ENCODE measurements at regions not wholly inside any gene's neighbourhood (a gene's known extent, or its start where the extent isn't known, plus 50 kb on each side); places are given as distances from the start of the nearest gene placed in this dataset.

GRCh38 chr21:41075656-41076055 lies 92.3 kb upstream of the BACE2 start:
- no peak for DNase-seq (ENCODE audit: low read depth in 2 of 2)

- no peak for DNase-seq (ENCODE audit: low read depth in 2 of 2)
Observed at GRCh38 chr21:41076064-41076463, 91.9 kb upstream of the BACE2 start.

- DNase-seq (ENCODE audit: low read depth in 2 of 2), result no peak
Observed at GRCh38 chr21:41079159-41079558, 88.8 kb upstream of the BACE2 start.

- DNase-seq (ENCODE audit: low read depth in 2 of 2), result no peak
Observed at GRCh38 chr21:41080485-41081121, 87.4 kb upstream of the BACE2 start.

GRCh38 chr21:41086569-41086968 lies 81.4 kb upstream of the BACE2 start:
- DNase-seq (ENCODE audit: low read depth in 2 of 2), result no peak

GRCh38 chr21:41090981-41091380 lies 77.0 kb upstream of the BACE2 start:
- DNase-seq (ENCODE audit: low read depth in 2 of 2), result no peak

GRCh38 chr21:41091616-41092015 lies 76.3 kb upstream of the BACE2 start:
- DNase-seq (ENCODE audit: low read depth in 2 of 2), result no peak

GRCh38 chr21:41092312-41092711 lies 75.6 kb upstream of the BACE2 start:
- no peak for DNase-seq (ENCODE audit: low read depth in 2 of 2)

- no peak for DNase-seq (ENCODE audit: low read depth in 2 of 2)
Observed at GRCh38 chr21:41095983-41096382, 72.0 kb upstream of the BACE2 start.

- no peak for DNase-seq (ENCODE audit: low read depth in 2 of 2)
Observed at GRCh38 chr21:41098076-41098475, 69.9 kb upstream of the BACE2 start.

GRCh38 chr21:41098481-41099042 lies 69.4 kb upstream of the BACE2 start:
- no peak for DNase-seq (ENCODE audit: low read depth in 2 of 2)

GRCh38 chr21:41100826-41101550 lies 67.0 kb upstream of the BACE2 start:
- DNase-seq (ENCODE audit: low read depth in 2 of 2), result no peak

- no peak for DNase-seq (ENCODE audit: low read depth in 2 of 2)
Observed at GRCh38 chr21:41102281-41102680, 65.7 kb upstream of the BACE2 start.

- no peak for DNase-seq (ENCODE audit: low read depth in 2 of 2)
Observed at GRCh38 chr21:41107602-41108001, 60.4 kb upstream of the BACE2 start.

GRCh38 chr21:41108668-41109585 lies 59.0 kb upstream of the BACE2 start:
- DNase-seq (ENCODE audit: low read depth in 2 of 2), result no peak

GRCh38 chr21:41110161-41110560 lies 57.8 kb upstream of the BACE2 start:
- DNase-seq (ENCODE audit: low read depth in 2 of 2), result no peak

GRCh38 chr21:41110664-41111063 lies 57.3 kb upstream of the BACE2 start:
- no peak for DNase-seq (ENCODE audit: low read depth in 2 of 2)

- no peak for DNase-seq (ENCODE audit: low read depth in 2 of 2)
Observed at GRCh38 chr21:41111681-41112080, 56.3 kb upstream of the BACE2 start.

- DNase-seq (ENCODE audit: low read depth in 2 of 2), result no peak
Observed at GRCh38 chr21:41112740-41113692, 54.9 kb upstream of the BACE2 start.

GRCh38 chr21:41115851-41116250 lies 52.1 kb upstream of the BACE2 start:
- DNase-seq (ENCODE audit: low read depth in 2 of 2), result no peak

All from activated CD8-positive, alpha-beta memory T cell treated with anti-CD3 and anti-CD28 coated beads for 4 hours (primary cell).